NOMO-1 (cell line): ENCODE measurements at regions not wholly inside any gene's neighbourhood (a gene's known extent, or its start where the extent isn't known, plus 50 kb on each side); places are given as distances from the start of the nearest gene placed in this dataset.
"Not testable (repeated sequence)": the region's sequence is repeated elsewhere in the genome, so short reads cannot be mapped to it uniquely, and the experiment has no call there.

Source experiments
- DNase-seq, 2 experiments: peaks; one replicate each; lab custom pipeline; 2025; ENCODE audit not compliant: unreplicated experiment in 2 of 2; lab: John Stamatoyannopoulos, UW

DNA sequence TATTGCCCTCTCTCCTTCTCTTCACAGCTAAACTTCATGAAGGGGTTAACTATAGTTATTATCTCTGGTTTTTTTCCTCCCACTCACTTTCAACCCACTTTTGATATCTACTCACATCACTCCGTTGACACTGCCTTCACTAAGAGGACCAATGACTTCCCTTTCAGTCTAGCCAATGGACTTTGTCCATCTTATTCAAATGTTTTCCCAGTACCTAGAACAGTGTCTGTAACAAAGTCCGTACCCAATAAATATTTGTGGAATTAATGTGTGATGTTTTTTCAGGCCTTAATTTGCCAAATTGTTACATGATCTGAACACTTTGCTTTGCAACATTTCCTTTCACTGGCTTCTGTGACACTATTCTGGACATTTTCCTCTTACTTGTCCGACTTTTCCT lies 106.0 kb upstream of the AR start:
- DNase-seq: no peak

DNA sequence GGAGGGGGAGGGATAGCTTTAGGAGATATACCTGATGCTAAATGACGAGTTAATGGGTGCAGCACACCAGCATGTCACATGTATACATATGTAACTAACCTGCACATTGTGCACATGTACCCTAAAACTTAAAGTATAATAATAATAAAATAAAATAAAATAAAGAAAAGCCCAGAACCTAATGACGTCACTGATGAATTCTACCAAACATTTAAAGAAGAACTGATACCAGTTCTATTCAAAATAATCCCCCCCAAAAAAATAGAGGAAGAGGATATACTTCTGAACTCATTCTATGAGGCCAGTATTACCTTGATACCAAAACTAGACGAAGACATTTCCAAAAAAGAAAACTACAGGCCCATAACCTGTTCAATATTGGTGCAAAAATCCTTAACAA lies 68.6 kb upstream of the AR start:
- not testable (repeated sequence) for DNase-seq

DNA sequence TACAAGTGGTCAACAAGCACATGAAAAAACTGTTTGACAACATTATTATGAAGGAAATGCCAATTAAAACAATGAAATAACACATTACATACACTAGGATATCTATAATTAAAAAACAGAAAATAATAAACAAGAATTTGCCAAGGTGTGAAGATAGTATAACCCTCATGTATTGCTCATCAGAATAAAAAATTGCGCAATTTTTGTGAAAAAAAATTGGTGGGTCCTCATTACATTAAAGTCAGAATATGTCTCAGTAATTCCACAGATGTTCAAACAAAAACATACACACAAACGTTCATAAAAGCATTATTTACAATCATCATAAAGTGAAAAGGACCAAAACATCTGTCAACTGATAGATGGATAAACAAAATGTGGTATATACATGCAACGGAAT lies 63.0 kb upstream of the AR start:
- DNase-seq: no peak
